CD14-positive monocyte (primary cell): ENCODE measurements at regions not wholly inside any gene's neighbourhood (a gene's known extent, or its start where the extent isn't known, plus 50 kb on each side); places are given as distances from the start of the nearest gene placed in this dataset.

Experiments
- DNase-seq, 3 donors: peaks; one replicate each; pipeline ENCODE4 v3.0.0-alpha.2; 2011 to 2022
- H2AFZ ChIP-seq: 2 replicates; pipeline ENCODE4 v1.6.0; 2012; ENCODE audit warnings: mild to moderate bottlenecking, low read depth, low read length, inconsistent platforms; ENCODE audit not compliant: insufficient read depth, poor library complexity, severe bottlenecking
- H3K27ac ChIP-seq, 2 donors: 1 replicate in 1 of 2; 2 replicates in 1 of 2; pipeline ENCODE4 v1.5.1; 2012 to 2013; ENCODE audit warnings: low read length in 2 of 2, control low read depth in 1 of 2, inconsistent platforms in 1 of 2, low read depth in 1 of 2, mild to moderate bottlenecking in 1 of 2
- H3K27me3 ChIP-seq, 2 donors: one replicate each; pipeline versions ENCODE4 v1.6.0 to v1.6.1; 2011 to 2013; ENCODE audit warnings: low read length in 2 of 2; ENCODE audit not compliant: control insufficient read depth in 2 of 2, insufficient read depth in 2 of 2
- H3K36me3 ChIP-seq, 2 donors: replicated peaks in 1 of 2; 1 replicate in 1 of 2; 2 replicates in 1 of 2; pipeline versions ENCODE4 v1.5.1 to v1.6.1; 2012 to 2013; ENCODE audit warnings: low read length in 2 of 2, control low read depth in 1 of 2, inconsistent platforms in 1 of 2, mild to moderate bottlenecking in 1 of 2; ENCODE audit not compliant: insufficient read depth in 2 of 2, control insufficient read depth in 1 of 2
- H3K4me1 ChIP-seq, 2 donors: 1 replicate in 1 of 2; 2 replicates in 1 of 2; pipeline versions ENCODE4 v1.5.1 to v1.6.1; 2012 to 2013; ENCODE audit warnings: low read length in 2 of 2, control low read depth in 1 of 2, inconsistent platforms in 1 of 2, mild to moderate bottlenecking in 1 of 2, moderate library complexity in 1 of 2; ENCODE audit not compliant: insufficient read depth in 2 of 2, control insufficient read depth in 1 of 2
- H3K4me2 ChIP-seq: replicated peaks from 2 replicates; pipeline ENCODE3; 2012; ENCODE audit warnings: low read length, moderate library complexity, mild to moderate bottlenecking; ENCODE audit not compliant: poor library complexity, severe bottlenecking; ENCODE audit errors: extremely low read depth
- H3K4me3 ChIP-seq, 3 experiments: fragments of 200-600 bp in 1 of 3; sonication (generic) in 1 of 3; replicated peaks in 1 of 3; 1 replicate in 2 of 3; 2 replicates in 1 of 3; pipeline ENCODE4 v1.5.1; 2011 to 2013; ENCODE audit warnings: low read length in 3 of 3, mild to moderate bottlenecking in 3 of 3, control low read depth in 2 of 3, low read depth in 2 of 3, inconsistent platforms in 1 of 3, moderate library complexity in 1 of 3
- H3K79me2 ChIP-seq: 2 replicates; pipeline ENCODE4 v1.6.0; 2012; ENCODE audit warnings: mild to moderate bottlenecking, control low read depth, inconsistent platforms, low read length, moderate library complexity; ENCODE audit not compliant: insufficient read depth
- H3K9ac ChIP-seq: 2 replicates; pipeline ENCODE4 v1.6.0; 2017; ENCODE audit warnings: low read length, mild to moderate bottlenecking; ENCODE audit not compliant: insufficient read depth, poor library complexity, severe bottlenecking
- H3K9me3 ChIP-seq, 2 donors: replicated peaks in 1 of 2; 1 replicate in 1 of 2; 2 replicates in 1 of 2; pipeline versions ENCODE4 v1.5.1 to v1.6.1; 2012 to 2013; ENCODE audit warnings: low read length in 2 of 2, control low read depth in 1 of 2; ENCODE audit not compliant: control insufficient read depth in 1 of 2, insufficient read depth in 1 of 2
- H4K20me1 ChIP-seq: 2 replicates; pipeline ENCODE4 v1.6.0; 2012; ENCODE audit warnings: mild to moderate bottlenecking, low read length, control low read depth, moderate library complexity; ENCODE audit not compliant: insufficient read depth
- H3K27ac Mint-ChIP-seq, 7 donors: one replicate each; pipeline ENCODE4 v1.8.0; 2020; ENCODE audit warnings: mild to moderate bottlenecking in 7 of 7, mixed read lengths in 7 of 7, moderate library complexity in 6 of 7, inconsistent platforms in 2 of 7
- H3K27me3 Mint-ChIP-seq, 3 donors: one replicate each; pipeline ENCODE4 v1.8.0; 2021 to 2022; ENCODE audit warnings: low read depth in 3 of 3, mild to moderate bottlenecking in 3 of 3, mixed read lengths in 3 of 3, moderate library complexity in 3 of 3, inconsistent platforms in 1 of 3
- H3K36me3 Mint-ChIP-seq, 2 donors: one replicate each; pipeline ENCODE4 v1.8.0; 2020; ENCODE audit warnings: mixed read lengths in 2 of 2, inconsistent platforms in 1 of 2, mild to moderate bottlenecking in 1 of 2
- H3K4me1 Mint-ChIP-seq: one replicate; pipeline ENCODE4 v1.8.0; 2020; ENCODE audit warnings: mild to moderate bottlenecking, mixed read lengths
- H3K4me3 Mint-ChIP-seq, 2 donors: one replicate each; pipeline ENCODE4 v1.8.0; 2020; ENCODE audit warnings: mild to moderate bottlenecking in 2 of 2, mixed read lengths in 2 of 2, moderate library complexity in 1 of 2
- H3K9me3 Mint-ChIP-seq, 7 donors: one replicate each; pipeline ENCODE4 v1.8.0; 2020 to 2022; ENCODE audit warnings: mixed read lengths in 7 of 7, mild to moderate bottlenecking in 6 of 7, moderate library complexity in 6 of 7, inconsistent platforms in 2 of 7
- CTCF ChIP-seq: fragments of 200-600 bp; IDR thresholded peaks from one replicate; pipeline ENCODE4 v1.8.0; 2022; ENCODE audit warnings: antibody characterized with exemption, mild to moderate bottlenecking
- WGBS: methylation state at CpG from one replicate; pipeline ENCODE4 v1.1.5; 2013; ENCODE audit warnings: missing lambda C conversion rate; ENCODE audit not compliant: insufficient coverage; 5-methylcytosine and 5-hydroxymethylcytosine counted together
- intact Hi-C, 2 donors: fragments of 100-400 bp; cut with micrococcal nuclease; formaldehyde crosslinking; loops; one replicate each; pipeline versions ENCODE4 v1.15.0 to v1.15.1; 2023

- 91% methylated on average over 5 of the region's 5 CpGs for WGBS
- Mint-ChIP-seq H3K4me1 (no peaks in the 10 kb centered on the region), H3K36me3 (no peaks in the 10 kb centered on the region), H3K27me3 (peaks cover 0 to 1% (median 0%) of the 10 kb centered on the region in 3 donors), H3K27ac (no peak overlapping the region), H3K9me3 (peaks cover 0 to 12% (median 2%) of the 10 kb centered on the region in 7 donors), H3K4me3 (no peak overlapping the region)
- Histone ChIP-seq H3K27me3 (no peaks in the 10 kb centered on the region), H3K4me3 (no peak overlapping the region), H3K36me3 (no peaks in the 10 kb centered on the region), H3K4me1 (no peaks in the 10 kb centered on the region), H3K9ac (no peak overlapping the region), H3K79me2 (no peaks in the 10 kb centered on the region), H3K4me2 (no peak overlapping the region), H3K9me3 (no peaks in the 10 kb centered on the region), H3K27ac (no peak overlapping the region), H2AFZ (no peak overlapping the region), H4K20me1 (no peaks in the 10 kb centered on the region)
- TF ChIP-seq CTCF: no peak
- intact Hi-C loops: no loop called here
- no peak for DNase-seq
These were observed 362.7 kb upstream of the ARRDC4 start for GRCh38 chr15:97597801-97598200.

GRCh38 chr15:97598353-97598798 is 362.1 kb upstream of the ARRDC4 start:
- H3K9me3 ChIP-seq: no peaks in the 10 kb centered on the region
- Mint-ChIP-seq H3K4me1 (no peaks in the 10 kb centered on the region), H3K27ac (no peak overlapping the region), H3K9me3 (peaks cover 0 to 10% (median 2%) of the 10 kb centered on the region in 7 donors), H3K4me3 (no peak overlapping the region), H3K36me3 (no peaks in the 10 kb centered on the region), H3K27me3 (peaks cover 0 to 1% (median 0%) of the 10 kb centered on the region in 3 donors)
- H3K79me2 ChIP-seq: no peaks in the 10 kb centered on the region
- no peaks in the 10 kb centered on the region for H3K27me3 ChIP-seq
- no peaks in the 10 kb centered on the region for H4K20me1 ChIP-seq
- no peaks in the 10 kb centered on the region for H3K4me1 ChIP-seq
- intact Hi-C loops: no loop called here
- H3K4me3 ChIP-seq: no peak overlapping the region
- no peak for TF ChIP-seq CTCF
- H3K9ac ChIP-seq: no peak overlapping the region
- WGBS: 93% methylated on average over 2 of the region's 6 CpGs
- no peak overlapping the region for H2AFZ ChIP-seq
- H3K4me2 ChIP-seq: no peak overlapping the region
- no peak overlapping the region for H3K27ac ChIP-seq
- DNase-seq: no peak
- H3K36me3 ChIP-seq: no peaks in the 10 kb centered on the region
